ENCODE measurements at regions not wholly inside any gene's neighbourhood (a gene's known extent, or its start where the extent isn't known, plus 50 kb on each side); places are given as distances from the start of the nearest gene placed in this dataset.

GRCh38 chr7:41769162-41769561, 66.3 kb upstream of the INHBA start:
- intact Hi-C loops (cut with micrococcal nuclease; ENCODE audit: unreplicated experiment), result no loop called here
- no peak for FAIRE-seq

More at GRCh38 chr7:41769162-41769561, 66.3 kb upstream of the INHBA start:
- DNase-seq (ENCODE audit: low spot score) (no peak), ATAC-seq (no peak)
- WGBS (ENCODE audit: low lambda C conversion rate), result 4% methylated on average over 4 of the region's 4 CpGs
- no peak overlapping the region for H3K9ac ChIP-seq (ENCODE audit: insufficient read depth, low read depth, low read length)
- no peak overlapping the region for H3K4me2 ChIP-seq (ENCODE audit: low read depth, low read length)
- POLR2A ChIA-PET, result no interaction called here
- TF ChIP-seq HIVEP1 (CRISPR knock-in tag; IDR thresholded peaks at IDR 0.05), result no peak
- no peak for TF ChIP-seq ZNF772 (CRISPR knock-in tag; IDR thresholded peaks at IDR 0.05)
- no peak for TF ChIP-seq ZNF367 (CRISPR knock-in tag; IDR thresholded peaks at IDR 0.05; ENCODE audit: borderline replicate concordance)
- TF ChIP-seq ZNF607 (CRISPR knock-in tag; IDR thresholded peaks at IDR 0.05; ENCODE audit: borderline replicate concordance), result no peak
- TF ChIP-seq POGK (CRISPR knock-in tag; conservative IDR thresholded peaks at IDR 0.05), result no peak
- TF ChIP-seq EP300 (IDR thresholded peaks at IDR 0.05; ENCODE audit: low read depth in 2 of 2, low read length in 2 of 2), result no peak
- TF ChIP-seq EP300 (CRISPR knock-in tag; IDR thresholded peaks at IDR 0.05; ENCODE audit: borderline replicate concordance), result no peak
- TF ChIP-seq POLR2AphosphoS5 (IDR thresholded peaks at IDR 0.05; ENCODE audit: low read depth, low read length), result no peak
- no peak for TF ChIP-seq ZNF292 (CRISPR knock-in tag; IDR thresholded peaks at IDR 0.05; ENCODE audit: borderline replicate concordance, low read depth)
- no peak for TF ChIP-seq CENPT (CRISPR knock-in tag; IDR thresholded peaks at IDR 0.05; ENCODE audit: low read depth)
- TF ChIP-seq FOXA1 (IDR thresholded peaks at IDR 0.05), result no peak
- TF ChIP-seq FOXA1 (CRISPR knock-in tag; IDR thresholded peaks at IDR 0.05), result no peak
- TF ChIP-seq ZNF496 (CRISPR knock-in tag; IDR thresholded peaks at IDR 0.05; ENCODE audit: insufficient replicate concordance), result no peak
- TF ChIP-seq ZNF746 (CRISPR knock-in tag; IDR thresholded peaks at IDR 0.05), result no peak
- no peak for TF ChIP-seq MZF1 (CRISPR knock-in tag; IDR thresholded peaks at IDR 0.05; ENCODE audit: borderline replicate concordance)
- TF ChIP-seq SAFB2 (CRISPR knock-in tag; IDR thresholded peaks at IDR 0.05; ENCODE audit: borderline replicate concordance, low read depth), result no peak
- TF ChIP-seq ZKSCAN8 (CRISPR knock-in tag; IDR thresholded peaks at IDR 0.05; ENCODE audit: borderline replicate concordance), result no peak
- no peak for TF ChIP-seq PCBP1 (IDR thresholded peaks at IDR 0.05; ENCODE audit: borderline replicate concordance, low read depth, low read length)
- no peak for TF ChIP-seq ZNF800 (CRISPR knock-in tag; IDR thresholded peaks at IDR 0.05)
- TF ChIP-seq ZNF280B (CRISPR knock-in tag; IDR thresholded peaks at IDR 0.05; ENCODE audit: borderline replicate concordance), result no peak
- in situ Hi-C loops (cut with HindIII; ENCODE audit: extremely low pct_ligation_motif_present, low pct_unique_long_range_greater_than_20kb), result no loop called here
- CTCF ChIA-PET (ENCODE audit: low intra/inter-chr PET ratio, low total read pairs), result no interaction called here
- no peak overlapping the region for H3K4me3 ChIP-seq (replicated peaks in 1 of 3; ENCODE audit: insufficient read depth in 1 of 3, low read depth in 2 of 3, low read length in 3 of 3)
- H3K9me3 ChIP-seq (ENCODE audit: low read length), result no peaks in the 10 kb centered on the region
- no peaks in the 10 kb centered on the region for H3K27me3 ChIP-seq (ENCODE audit: control insufficient read depth in 1 of 2, insufficient read depth in 2 of 2, low read length in 2 of 2)
- no peaks in the 10 kb centered on the region for H3K4me1 ChIP-seq (ENCODE audit: insufficient read depth, low read length)
- H2AFZ ChIP-seq (ENCODE audit: low read length), result no peak overlapping the region
- no peaks in the 10 kb centered on the region for H4K20me1 ChIP-seq (ENCODE audit: insufficient read depth, low read length)
- no peaks in the 10 kb centered on the region for H3K79me2 ChIP-seq (ENCODE audit: insufficient read depth, low read length)
- H3K27ac ChIP-seq (ENCODE audit: extremely low read length, insufficient read depth, low read length), result no peak overlapping the region
- H3K36me3 ChIP-seq (replicated peaks in 1 of 2; ENCODE audit: control insufficient read depth in 1 of 2, insufficient read depth in 2 of 2, low read length in 2 of 2), result no peaks in the 10 kb centered on the region
- no TSS peak for BruUV-seq (replicated peaks)

Data from HepG2 (cell line).